ENCODE measurements at regions not wholly inside any gene's neighbourhood (a gene's known extent, or its start where the extent isn't known, plus 50 kb on each side); places are given as distances from the start of the nearest gene placed in this dataset.

DNA sequence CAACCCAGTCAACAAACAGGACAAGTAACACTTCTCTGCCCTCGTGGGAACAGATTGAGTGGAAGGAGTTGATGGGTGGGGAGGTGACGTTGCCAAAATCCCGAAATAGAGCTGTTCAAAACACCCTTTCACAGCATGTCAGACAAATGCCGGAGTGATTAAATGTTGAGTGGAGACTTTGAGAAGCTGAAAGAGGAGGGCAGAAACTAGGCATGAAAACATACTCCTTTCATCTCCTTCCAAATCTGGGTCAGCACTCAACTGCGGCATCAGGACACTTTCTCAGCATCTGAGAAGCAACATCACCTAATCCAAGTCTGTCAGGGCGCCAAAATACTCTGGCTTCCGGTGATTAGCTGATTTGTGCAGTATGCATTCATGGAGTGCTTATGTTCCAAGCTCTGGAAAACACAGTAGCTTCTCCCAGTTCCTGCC, 51.5 kb upstream of the MRI1 start:
- no peak overlapping the region for H3K4me3 ChIP-seq (ENCODE audit: low read depth, low read length)
- DNase-seq (ENCODE audit: low read depth), result no peak
- TF ChIP-seq, protein P1, sequence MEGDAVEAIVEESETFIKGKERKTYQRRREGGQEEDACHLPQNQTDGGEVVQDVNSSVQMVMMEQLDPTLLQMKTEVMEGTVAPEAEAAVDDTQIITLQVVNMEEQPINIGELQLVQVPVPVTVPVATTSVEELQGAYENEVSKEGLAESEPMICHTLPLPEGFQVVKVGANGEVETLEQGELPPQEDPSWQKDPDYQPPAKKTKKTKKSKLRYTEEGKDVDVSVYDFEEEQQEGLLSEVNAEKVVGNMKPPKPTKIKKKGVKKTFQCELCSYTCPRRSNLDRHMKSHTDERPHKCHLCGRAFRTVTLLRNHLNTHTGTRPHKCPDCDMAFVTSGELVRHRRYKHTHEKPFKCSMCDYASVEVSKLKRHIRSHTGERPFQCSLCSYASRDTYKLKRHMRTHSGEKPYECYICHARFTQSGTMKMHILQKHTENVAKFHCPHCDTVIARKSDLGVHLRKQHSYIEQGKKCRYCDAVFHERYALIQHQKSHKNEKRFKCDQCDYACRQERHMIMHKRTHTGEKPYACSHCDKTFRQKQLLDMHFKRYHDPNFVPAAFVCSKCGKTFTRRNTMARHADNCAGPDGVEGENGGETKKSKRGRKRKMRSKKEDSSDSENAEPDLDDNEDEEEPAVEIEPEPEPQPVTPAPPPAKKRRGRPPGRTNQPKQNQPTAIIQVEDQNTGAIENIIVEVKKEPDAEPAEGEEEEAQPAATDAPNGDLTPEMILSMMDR (conservative IDR thresholded peaks at IDR 0.05; ENCODE audit: low read depth, low read length), result no peak

DNA sequence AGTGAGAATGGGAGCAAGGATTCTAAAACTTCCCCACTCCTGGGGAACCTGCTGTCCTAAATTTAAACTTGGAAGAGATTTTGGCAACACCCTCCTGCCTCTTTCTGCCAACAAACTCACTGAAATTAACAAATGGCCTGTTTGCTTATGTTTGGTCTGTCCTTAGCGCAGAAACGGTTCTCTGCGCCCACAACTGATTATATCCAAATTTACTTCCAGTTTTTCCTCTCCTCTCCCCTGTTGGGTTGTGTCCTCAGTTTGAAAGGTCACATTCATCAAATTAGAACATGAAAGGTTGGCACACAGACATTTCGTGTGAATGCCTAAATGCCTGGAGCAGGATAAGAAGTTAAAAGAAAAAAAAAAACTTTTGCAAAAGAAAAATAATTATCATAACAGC, 56.4 kb upstream of the MRI1 start:
- no peak overlapping the region for H3K4me3 ChIP-seq (ENCODE audit: low read depth, low read length)
- TF ChIP-seq, protein P1 (conservative IDR thresholded peaks at IDR 0.05; ENCODE audit: low read depth, low read length), result no peak
- no peak for DNase-seq (ENCODE audit: low read depth)

DNA sequence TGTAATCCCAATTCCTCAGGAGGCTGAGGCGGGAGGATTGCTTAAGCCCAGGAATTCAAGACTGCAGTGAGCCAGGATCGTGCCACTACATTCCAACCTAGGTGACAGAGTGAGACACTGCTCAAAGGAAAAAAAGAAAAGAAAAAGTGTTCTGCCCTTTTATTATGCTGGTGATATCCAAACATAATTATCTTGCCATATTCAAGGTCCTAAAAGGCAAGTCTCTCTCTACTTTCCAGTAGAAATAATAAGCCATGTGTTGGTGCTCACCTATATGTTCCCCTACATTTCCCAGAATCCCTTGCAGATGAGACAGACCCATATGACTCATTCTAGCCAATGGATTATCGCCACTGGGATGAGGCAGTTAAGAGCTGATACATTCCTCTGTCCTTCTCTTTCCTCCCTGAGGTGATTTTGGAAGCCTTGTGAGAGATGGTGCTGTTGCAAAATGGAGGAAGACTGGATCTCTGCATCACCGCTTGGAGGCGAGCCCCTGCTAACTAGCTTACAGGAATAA, 58.3 kb upstream of the MRI1 start:
- TF ChIP-seq, protein P1 (conservative IDR thresholded peaks at IDR 0.05; ENCODE audit: low read depth, low read length), result no peak
- no peak for DNase-seq (ENCODE audit: low read depth)
- no peak overlapping the region for H3K4me3 ChIP-seq (ENCODE audit: low read depth, low read length)

DNA sequence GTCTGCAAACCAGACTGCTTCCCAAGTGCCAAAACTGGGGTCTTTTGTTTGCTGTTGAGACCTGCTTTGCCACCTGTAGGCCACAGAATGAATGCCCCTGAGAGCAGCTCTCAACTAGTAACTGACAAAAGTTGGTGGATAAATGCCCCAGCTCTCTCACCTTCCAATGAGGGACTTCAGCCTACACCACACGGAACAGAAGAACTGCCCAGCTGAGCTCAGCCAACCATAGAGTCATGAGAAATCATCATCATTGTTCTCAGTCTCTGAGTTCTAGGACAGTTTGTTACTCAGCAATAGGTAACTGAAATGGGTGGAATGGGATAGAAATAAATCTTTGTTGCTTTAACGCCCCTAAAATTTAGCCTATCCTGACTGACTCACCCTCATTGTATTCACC, 59.1 kb upstream of the MRI1 start:
- TF ChIP-seq, protein P1 (conservative IDR thresholded peaks at IDR 0.05; ENCODE audit: low read depth, low read length), result no peak
- no peak for DNase-seq (ENCODE audit: low read depth)
- no peak overlapping the region for H3K4me3 ChIP-seq (ENCODE audit: low read depth, low read length)

DNA sequence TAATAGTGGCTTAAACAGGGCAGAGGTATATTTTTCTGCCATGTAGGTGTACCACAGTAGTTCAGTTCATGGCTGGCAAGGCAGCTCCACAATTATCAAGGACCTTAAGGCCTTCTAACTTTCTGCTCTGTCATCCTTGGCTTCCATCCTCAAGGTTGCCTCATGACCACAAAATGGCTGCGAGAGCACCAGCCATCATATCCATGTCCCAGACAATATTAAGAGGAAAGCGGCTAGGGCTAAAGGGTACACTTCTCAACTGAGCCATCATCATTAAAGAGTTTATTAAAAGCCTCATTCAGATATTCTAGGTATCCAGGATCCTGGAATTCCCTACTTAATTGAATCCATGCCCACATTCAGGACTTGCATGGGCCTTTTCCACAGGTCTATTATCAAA, 62.7 kb upstream of the MRI1 start:
- no peak overlapping the region for H3K4me3 ChIP-seq (ENCODE audit: low read depth, low read length)
- TF ChIP-seq, protein P1 (conservative IDR thresholded peaks at IDR 0.05; ENCODE audit: low read depth, low read length), result no peak
- no peak for DNase-seq (ENCODE audit: low read depth)

DNA sequence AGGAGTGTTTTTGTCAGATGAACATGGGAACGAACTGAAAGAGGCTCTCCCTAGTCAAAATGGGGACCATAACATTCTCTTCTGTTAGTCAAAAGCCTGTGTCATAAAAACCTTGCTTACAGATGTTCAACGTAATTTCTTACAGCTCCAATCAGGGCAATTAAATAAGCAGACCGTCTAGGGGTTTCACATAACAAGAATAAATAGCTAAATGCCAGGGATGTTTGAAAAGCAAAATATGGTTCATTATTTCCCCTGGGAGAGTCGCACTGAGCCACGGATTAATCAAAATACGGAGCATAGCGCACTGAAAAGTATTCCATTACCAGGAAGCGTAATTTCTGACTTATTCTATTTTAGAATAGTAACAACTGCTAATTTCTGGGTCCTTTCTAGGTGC, 63.7 kb upstream of the MRI1 start:
- DNase-seq (ENCODE audit: low read depth), result no peak
- TF ChIP-seq, protein P1 (conservative IDR thresholded peaks at IDR 0.05; ENCODE audit: low read depth, low read length), result no peak
- H3K4me3 ChIP-seq (ENCODE audit: low read depth, low read length), result no peak overlapping the region

DNA sequence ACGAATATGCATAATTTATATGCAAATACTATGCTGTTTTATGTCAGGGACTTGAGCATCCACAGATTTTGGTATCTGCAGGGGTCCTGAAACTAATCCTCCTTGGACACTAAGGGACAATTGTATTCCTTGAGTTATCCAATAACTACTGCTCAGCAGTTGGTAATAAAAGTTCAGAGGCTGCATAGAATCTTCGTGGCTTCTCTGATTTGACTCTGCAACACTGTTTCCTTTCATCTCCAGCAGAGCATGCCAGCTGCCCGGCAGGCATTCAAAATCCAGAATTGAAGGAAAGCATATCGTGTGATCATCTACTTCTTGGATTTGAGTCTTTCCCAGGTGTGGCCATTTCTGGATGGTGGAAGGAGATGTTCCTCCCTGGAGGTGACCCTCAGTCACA, 64.5 kb upstream of the MRI1 start:
- H3K4me3 ChIP-seq (ENCODE audit: low read depth, low read length), result no peak overlapping the region
- no peak for DNase-seq (ENCODE audit: low read depth)
- TF ChIP-seq, protein P1 (conservative IDR thresholded peaks at IDR 0.05; ENCODE audit: low read depth, low read length), result no peak

All from epithelial cell of proximal tubule (primary cell).